Fibroblast of gingiva (primary cell): ENCODE measurements at regions not wholly inside any gene's neighbourhood (a gene's known extent, or its start where the extent isn't known, plus 50 kb on each side); places are given as distances from the start of the nearest gene placed in this dataset.
A peak's percentile ranks its signal among the peaks of the same experiment; 100 is the strongest.

ENCODE experiments used
- DNase-seq: peaks from one replicate; pipeline ENCODE4 v3.0.0-alpha.2; 2011; ENCODE audit warnings: low read depth

- DNase-seq = peak; percentile 73
Observed at GRCh38 chr1:17488995-17489767, 49.7 kb upstream of the RCC2 start.
